Upper lobe of left lung (tissue), 4 donors: ENCODE measurements at regions not wholly inside any gene's neighbourhood (a gene's known extent, or its start where the extent isn't known, plus 50 kb on each side); places are given as distances from the start of the nearest gene placed in this dataset.

Experiments
- CTCF ChIP-seq, 6 experiments: fragments of 450-650 bp in 4 of 6; fragments of 200-600 bp in 2 of 6; sonication (generic) in 2 of 6; IDR thresholded peaks; one replicate each; pipeline ENCODE4 v1.5.1; 2016 to 2019; ENCODE audit warnings: antibody characterized with exemption in 6 of 6
- EP300 ChIP-seq, 4 donors: sonication (generic); formaldehyde crosslinking; IDR thresholded peaks; one replicate each; pipeline ENCODE4 v1.5.1; 2017; ENCODE audit warnings: antibody characterized with exemption in 4 of 4, control low read depth in 2 of 4
- POLR2A ChIP-seq, 4 donors: fragments of 450-650 bp; IDR thresholded peaks; one replicate each; pipeline ENCODE4 v1.5.1; 2016 to 2017; ENCODE audit warnings: antibody characterized with exemption in 4 of 4, mild to moderate bottlenecking in 2 of 4
- POLR2AphosphoS5 ChIP-seq, 2 donors: sonication (generic); formaldehyde crosslinking; IDR thresholded peaks; one replicate each; pipeline ENCODE4 v1.5.1; 2017; ENCODE audit warnings: antibody characterized with exemption in 2 of 2

- TF ChIP-seq CTCF (IDR thresholded peaks at IDR 0.05) (no peak), POLR2AphosphoS5 (IDR thresholded peaks at IDR 0.05) (no peak), POLR2A (IDR thresholded peaks at IDR 0.05) (no peak), EP300 (IDR thresholded peaks at IDR 0.05) (no peak)
Observed at GRCh38 chr4:178306565-178306964, 864.3 kb upstream of the AGA start.
